ENCODE measurements at regions not wholly inside any gene's neighbourhood (a gene's known extent, or its start where the extent isn't known, plus 50 kb on each side); places are given as distances from the start of the nearest gene placed in this dataset.
A peak's percentile ranks its signal among the peaks of the same experiment; 100 is the strongest.

DNA sequence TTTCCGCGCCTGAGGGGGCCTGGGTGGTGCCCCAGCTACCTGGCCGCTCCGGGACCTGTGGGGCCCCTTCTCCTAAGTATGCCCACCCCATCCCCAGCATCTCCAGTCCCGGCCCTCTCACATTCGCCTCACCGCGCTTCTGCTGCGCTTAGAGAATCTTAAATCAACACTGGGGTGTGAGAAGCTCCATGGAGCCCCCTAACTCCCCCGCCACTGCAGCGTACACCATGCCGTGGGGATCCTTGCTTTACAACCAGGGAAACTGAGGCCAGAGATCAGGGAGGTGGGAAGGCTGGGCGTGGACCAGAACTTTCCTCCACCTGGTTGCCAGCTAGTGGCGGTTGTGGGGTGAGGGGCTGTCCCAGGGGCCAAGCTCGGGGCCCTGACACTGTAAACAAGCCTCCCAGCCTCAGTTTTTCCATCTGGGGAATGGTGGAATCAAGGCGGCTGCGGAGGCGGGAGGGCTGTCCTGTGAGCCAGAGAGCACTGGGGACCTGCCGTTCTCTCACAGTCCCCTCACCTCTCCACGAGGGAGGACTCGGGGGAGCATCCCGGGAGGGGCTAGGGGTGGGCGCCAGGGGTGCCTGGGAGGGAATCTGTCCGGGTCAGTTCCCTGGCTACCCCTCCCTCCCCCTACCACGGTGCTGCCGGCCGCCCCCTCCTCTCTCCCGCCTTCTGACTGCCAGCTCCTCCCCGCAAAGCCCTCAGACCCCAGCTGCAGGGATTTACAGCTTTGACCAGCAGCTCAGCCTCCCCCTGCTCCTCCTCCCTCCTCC lies 161.2 kb downstream of the C9orf50 start:
- Histone ChIP-seq H3K9me3 (no peaks in the 10 kb centered on the region), H3K27ac (peak overlapping the region; percentile 92 to 100 (median 98)), H3K4me3 (peak overlapping the region in 2 of 4 donors; percentile 13 to 33), H3K36me3 (no peaks in the 10 kb centered on the region), H3K4me1 (peaks cover 11 to 70% (median 38%) of the 10 kb centered on the region in 4 donors), H3K27me3 (no peaks in the 10 kb centered on the region)
- no peak for DNase-seq (ENCODE audit: low spot score in 2 of 2)
- WGBS, 2 donors, result 19 to 24% methylated on average over 29 of the region's 29 CpGs
- TF ChIP-seq CTCF (IDR thresholded peaks at IDR 0.05), result no peak
- no peak for TF ChIP-seq POLR2A (IDR thresholded peaks at IDR 0.05)
- TF ChIP-seq EP300 (IDR thresholded peaks at IDR 0.05), result no peak

- no peak for DNase-seq (ENCODE audit: low spot score in 2 of 2)
- Histone ChIP-seq H3K9me3 (no peaks in the 10 kb centered on the region), H3K4me1 (peaks cover 11 to 61% (median 34%) of the 10 kb centered on the region in 4 donors), H3K36me3 (no peaks in the 10 kb centered on the region), H3K4me3 (peak overlapping the region in 1 of 4 donors; percentile 13), H3K27me3 (no peaks in the 10 kb centered on the region), H3K27ac (peak overlapping the region; percentile 92 to 100 (median 98))
- peak in 1 of 2 donors; percentile 46 for TF ChIP-seq EP300 (IDR thresholded peaks at IDR 0.05)
- peak in 1 of 5 experiments; percentile 14 for TF ChIP-seq CTCF (IDR thresholded peaks at IDR 0.05)
- TF ChIP-seq POLR2A (IDR thresholded peaks at IDR 0.05), result no peak
- 14 to 24% methylated on average over 21 to 26 of the region's 29 CpGs for WGBS, 2 donors
Observed at GRCh38 chr9:129458663-129459546, 162.0 kb downstream of the C9orf50 start.

DNA sequence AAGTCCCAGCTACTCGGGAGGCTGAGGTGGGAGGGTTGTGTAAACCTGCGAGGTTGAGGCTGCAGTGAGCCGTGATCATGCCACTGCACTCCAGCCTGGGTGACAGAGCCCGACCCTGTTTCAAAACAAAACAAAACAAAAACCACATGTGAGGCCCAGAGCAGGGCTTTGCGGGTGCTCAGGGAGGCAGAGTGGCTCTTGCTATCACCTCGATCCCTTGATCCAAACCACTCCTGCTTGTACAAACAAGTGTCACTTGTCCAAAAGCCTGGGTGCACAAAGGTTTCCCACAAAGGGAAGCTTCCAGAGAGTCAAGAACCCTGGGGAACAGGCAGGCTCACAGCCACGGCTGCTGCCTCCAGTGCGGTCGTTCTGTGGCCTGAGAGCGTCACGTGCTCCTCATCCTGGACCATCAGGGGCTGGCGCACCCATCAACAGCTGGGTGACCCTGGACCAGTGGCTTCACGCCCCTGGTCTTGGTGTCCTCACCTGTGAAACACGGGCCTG lies 162.7 kb downstream of the C9orf50 start:
- Histone ChIP-seq H3K27me3 (no peaks in the 10 kb centered on the region), H3K4me1 (peaks cover 11 to 54% (median 33%) of the 10 kb centered on the region in 4 donors), H3K4me3 (no peak overlapping the region), H3K36me3 (no peaks in the 10 kb centered on the region), H3K9me3 (no peaks in the 10 kb centered on the region), H3K27ac (peak overlapping the region; percentile 92 to 100 (median 98))
- whole genome bisulfite sequencing, 2 donors, result 28 to 47% methylated on average over 6 to 12 of the region's 14 CpGs
- TF ChIP-seq EP300 (IDR thresholded peaks at IDR 0.05), result peak in 1 of 2 donors; percentile 7
- TF ChIP-seq POLR2A (IDR thresholded peaks at IDR 0.05), result no peak
- DNase-seq (ENCODE audit: low spot score in 2 of 2), result no peak

DNA sequence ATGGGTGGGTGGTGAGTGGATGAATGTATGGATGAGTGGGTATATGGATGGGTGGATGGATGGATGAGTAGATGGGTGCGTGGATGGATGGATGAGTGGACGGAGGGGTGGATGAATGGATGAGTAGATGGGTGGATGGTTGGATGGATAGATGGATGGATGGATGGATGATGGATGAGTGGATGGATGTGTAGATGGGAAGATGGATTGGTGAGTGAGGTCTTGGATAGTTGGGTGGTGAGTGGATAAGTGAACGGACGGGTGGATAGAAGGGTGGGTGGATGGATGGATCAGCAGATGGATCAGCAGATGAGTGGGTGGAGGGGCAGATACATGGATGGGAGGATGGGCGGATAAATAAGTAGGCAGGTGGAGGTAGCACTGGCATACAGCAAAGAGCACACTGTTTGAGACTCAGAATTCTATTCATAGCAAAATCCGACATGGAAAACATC lies 163.5 kb downstream of the C9orf50 start:
- TF ChIP-seq EP300 (IDR thresholded peaks at IDR 0.05) (no peak), POLR2A (IDR thresholded peaks at IDR 0.05) (no peak), CTCF (IDR thresholded peaks at IDR 0.05) (no peak)
- peak overlapping the region in 1 of 4 donors; percentile 100 for H3K27ac ChIP-seq
- no peaks in the 10 kb centered on the region for H3K36me3 ChIP-seq
- no peak for DNase-seq (ENCODE audit: low spot score in 2 of 2)
- peaks cover 11 to 49% (median 33%) of the 10 kb centered on the region in 4 donors for H3K4me1 ChIP-seq
- H3K4me3 ChIP-seq, result no peak overlapping the region
- no peaks in the 10 kb centered on the region for H3K27me3 ChIP-seq
- 92 to 93% methylated on average over 6 of the region's 6 CpGs for WGBS, 2 donors
- H3K9me3 ChIP-seq, result no peaks in the 10 kb centered on the region

DNA sequence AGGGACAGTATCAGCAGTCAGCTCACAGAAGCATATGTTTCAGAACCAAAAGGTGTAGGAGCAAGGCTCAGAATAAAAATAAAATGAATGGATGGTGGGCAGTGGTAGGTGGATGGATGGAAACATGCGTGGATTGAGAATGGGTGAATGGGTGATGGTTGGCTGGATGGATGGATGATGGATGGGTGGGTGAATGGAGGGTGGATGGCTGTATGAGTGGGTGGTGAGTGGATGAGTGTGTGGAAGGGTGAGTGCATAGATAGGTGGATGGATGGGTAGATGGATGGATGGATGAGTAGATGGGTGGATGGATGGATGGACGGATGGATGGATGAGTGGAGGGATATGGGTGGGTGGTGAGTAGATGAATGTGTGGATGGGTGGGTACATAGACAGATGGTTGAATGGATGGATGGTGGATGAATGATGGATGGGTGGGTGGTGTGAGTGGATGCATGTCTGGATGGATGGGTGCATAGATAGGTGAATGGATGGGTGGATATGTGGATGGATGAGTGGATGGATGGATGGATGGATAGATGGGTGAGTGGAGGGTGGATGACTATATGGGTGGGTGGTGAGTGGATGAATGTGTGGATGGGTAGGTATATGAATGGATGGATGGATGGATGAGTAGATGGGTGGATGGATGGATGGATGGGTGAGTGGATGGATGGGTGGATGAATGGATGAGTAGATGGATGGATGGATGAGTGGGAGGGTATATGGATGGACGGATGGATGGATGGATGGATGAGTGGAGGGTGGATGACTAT lies 164.2 kb downstream of the C9orf50 start:
- no peaks in the 10 kb centered on the region for H3K36me3 ChIP-seq
- 87 to 91% methylated on average over 3 of the region's 3 CpGs for WGBS, 2 donors

More for the DNA sequence above, 164.2 kb downstream of the C9orf50 start:
- Histone ChIP-seq H3K27ac (no peak overlapping the region), H3K4me3 (no peak overlapping the region), H3K4me1 (peaks cover 11 to 43% (median 31%) of the 10 kb centered on the region in 4 donors), H3K9me3 (no peaks in the 10 kb centered on the region), H3K27me3 (no peaks in the 10 kb centered on the region)
- DNase-seq (ENCODE audit: low spot score in 2 of 2), result no peak
- no peak for TF ChIP-seq POLR2A (IDR thresholded peaks at IDR 0.05)
- TF ChIP-seq CTCF (IDR thresholded peaks at IDR 0.05), result no peak
- no peak for TF ChIP-seq EP300 (IDR thresholded peaks at IDR 0.05)
